ENCODE measurements at regions not wholly inside any gene's neighbourhood (a gene's known extent, or its start where the extent isn't known, plus 50 kb on each side); places are given as distances from the start of the nearest gene placed in this dataset.

- TF ChIP-seq CTCF (optimal IDR thresholded peaks at IDR 0.05 in 1 of 3, IDR thresholded peaks at IDR 0.05 in 1 of 3, conservative IDR thresholded peaks at IDR 0.05 in 1 of 3; ENCODE audit: extremely low read depth in 1 of 3, insufficient read depth in 2 of 3, low read length in 3 of 3) (no peak), EZH2 (IDR thresholded peaks at IDR 0.05; ENCODE audit: low read length) (no peak)
These were observed 55.4 kb upstream of the KLF14 start for GRCh38 chr7:130789436-130789835.

All from keratinocyte (primary cell).